ENCODE measurements at regions not wholly inside any gene's neighbourhood (a gene's known extent, or its start where the extent isn't known, plus 50 kb on each side); places are given as distances from the start of the nearest gene placed in this dataset.

DNA sequence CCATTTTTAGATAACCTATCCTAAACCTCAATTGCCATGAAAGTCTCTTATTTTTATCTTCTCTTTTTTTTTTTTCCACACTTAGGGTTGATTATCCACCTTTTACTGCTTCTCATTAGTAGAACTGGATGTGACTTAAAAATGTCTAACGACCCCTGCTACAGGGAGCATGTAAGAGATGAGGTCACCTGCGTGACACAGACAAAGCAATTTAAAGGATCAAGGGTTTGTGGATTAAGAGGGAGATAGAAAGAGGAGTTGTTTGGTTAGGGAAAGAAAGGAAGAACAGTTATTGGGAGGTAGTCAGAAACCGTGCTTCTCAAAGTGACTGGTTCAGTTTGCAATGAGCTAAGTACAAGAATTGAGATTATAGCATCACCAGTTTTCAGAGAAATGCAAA is 239.1 kb downstream of the ALX1 start:
- DNase-seq (ENCODE audit: extremely low spot score, unreplicated experiment) = no peak
- Mint-ChIP-seq H3K27me3 (ENCODE audit: unreplicated experiment) (peaks cover 23% of the 10 kb centered on the region), H3K4me3 (ENCODE audit: unreplicated experiment) (no peak overlapping the region), H3K9me3 (ENCODE audit: unreplicated experiment) (no peaks in the 10 kb centered on the region), H3K4me1 (ENCODE audit: unreplicated experiment) (no peaks in the 10 kb centered on the region), H3K36me3 (ENCODE audit: unreplicated experiment) (no peaks in the 10 kb centered on the region), H3K27ac (ENCODE audit: unreplicated experiment) (no peak overlapping the region)
- TF ChIP-seq, protein P1, sequence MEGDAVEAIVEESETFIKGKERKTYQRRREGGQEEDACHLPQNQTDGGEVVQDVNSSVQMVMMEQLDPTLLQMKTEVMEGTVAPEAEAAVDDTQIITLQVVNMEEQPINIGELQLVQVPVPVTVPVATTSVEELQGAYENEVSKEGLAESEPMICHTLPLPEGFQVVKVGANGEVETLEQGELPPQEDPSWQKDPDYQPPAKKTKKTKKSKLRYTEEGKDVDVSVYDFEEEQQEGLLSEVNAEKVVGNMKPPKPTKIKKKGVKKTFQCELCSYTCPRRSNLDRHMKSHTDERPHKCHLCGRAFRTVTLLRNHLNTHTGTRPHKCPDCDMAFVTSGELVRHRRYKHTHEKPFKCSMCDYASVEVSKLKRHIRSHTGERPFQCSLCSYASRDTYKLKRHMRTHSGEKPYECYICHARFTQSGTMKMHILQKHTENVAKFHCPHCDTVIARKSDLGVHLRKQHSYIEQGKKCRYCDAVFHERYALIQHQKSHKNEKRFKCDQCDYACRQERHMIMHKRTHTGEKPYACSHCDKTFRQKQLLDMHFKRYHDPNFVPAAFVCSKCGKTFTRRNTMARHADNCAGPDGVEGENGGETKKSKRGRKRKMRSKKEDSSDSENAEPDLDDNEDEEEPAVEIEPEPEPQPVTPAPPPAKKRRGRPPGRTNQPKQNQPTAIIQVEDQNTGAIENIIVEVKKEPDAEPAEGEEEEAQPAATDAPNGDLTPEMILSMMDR (IDR thresholded peaks at IDR 0.05) = no peak

DNA sequence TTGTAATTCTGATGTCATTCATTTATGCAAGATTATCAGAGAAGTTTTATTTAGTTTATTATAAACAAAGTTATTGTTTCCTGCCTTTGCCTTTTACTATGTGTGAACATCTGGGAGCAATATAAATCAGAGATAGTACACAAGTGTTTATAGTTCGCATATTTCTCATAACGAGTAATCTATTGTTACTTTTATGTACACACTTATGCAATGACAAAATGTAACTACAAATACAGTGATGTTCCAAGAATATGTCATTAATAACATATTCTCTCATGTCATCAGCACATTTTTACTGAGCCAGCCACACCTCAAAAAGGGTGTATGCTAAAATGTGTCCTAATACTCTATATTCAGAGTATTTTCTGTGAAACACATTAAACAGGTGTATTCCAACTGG is 243.2 kb downstream of the ALX1 start:
- H3K27ac Mint-ChIP-seq (ENCODE audit: unreplicated experiment) = no peak overlapping the region
- DNase-seq (ENCODE audit: extremely low spot score, unreplicated experiment) = no peak
- peaks cover 7% of the 10 kb centered on the region for H3K27me3 Mint-ChIP-seq (ENCODE audit: unreplicated experiment)
- no peaks in the 10 kb centered on the region for H3K9me3 Mint-ChIP-seq (ENCODE audit: unreplicated experiment)
- H3K4me1 Mint-ChIP-seq (ENCODE audit: unreplicated experiment) = no peaks in the 10 kb centered on the region
- H3K4me3 Mint-ChIP-seq (ENCODE audit: unreplicated experiment) = no peak overlapping the region
- H3K36me3 Mint-ChIP-seq (ENCODE audit: unreplicated experiment) = no peaks in the 10 kb centered on the region
- TF ChIP-seq, protein P1 (IDR thresholded peaks at IDR 0.05) = no peak

DNA sequence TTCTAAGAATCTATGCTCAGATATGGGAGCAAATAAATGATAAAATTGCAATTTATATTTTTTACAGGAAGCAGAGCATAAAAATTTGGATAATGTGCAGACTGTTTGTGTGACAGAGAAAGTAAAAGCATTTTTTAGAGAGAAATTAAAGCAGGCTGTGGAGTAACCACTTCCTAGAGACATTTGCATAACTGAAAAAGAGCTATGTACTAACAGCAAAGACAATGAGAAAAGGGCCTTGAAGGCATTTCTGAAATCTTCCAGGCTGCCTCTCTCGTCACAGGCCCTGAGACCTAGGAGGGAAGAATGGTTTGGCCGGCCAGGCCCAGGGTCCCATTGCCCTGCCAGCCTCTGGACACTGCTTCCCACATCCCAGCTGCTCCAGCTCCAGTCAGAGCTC is 247.2 kb downstream of the ALX1 start:
- H3K9me3 Mint-ChIP-seq (ENCODE audit: unreplicated experiment) = no peaks in the 10 kb centered on the region

DNA sequence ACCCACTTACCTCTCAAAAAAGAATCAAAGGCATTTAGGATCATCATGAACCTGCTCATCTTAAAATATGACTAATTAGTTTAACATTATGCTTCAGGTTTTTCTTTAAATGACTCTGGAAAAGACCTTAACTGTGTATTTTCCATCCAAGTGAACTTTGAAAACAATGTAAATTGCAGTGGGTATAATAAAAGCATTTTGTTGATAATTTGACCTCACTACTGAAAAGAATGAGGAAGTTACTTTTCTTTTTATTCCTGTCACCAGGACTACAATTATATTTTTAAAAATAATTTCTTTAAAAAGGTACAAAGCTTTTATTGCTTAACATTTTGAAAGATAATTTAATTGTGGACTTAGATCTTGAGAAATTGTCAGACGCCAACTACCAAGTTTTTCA is 249.9 kb downstream of the ALX1 start:
- DNase-seq (ENCODE audit: extremely low spot score, unreplicated experiment) = no peak
- Mint-ChIP-seq H3K9me3 (ENCODE audit: unreplicated experiment) (no peaks in the 10 kb centered on the region), H3K4me1 (ENCODE audit: unreplicated experiment) (no peaks in the 10 kb centered on the region), H3K4me3 (ENCODE audit: unreplicated experiment) (no peak overlapping the region), H3K36me3 (ENCODE audit: unreplicated experiment) (no peaks in the 10 kb centered on the region), H3K27ac (ENCODE audit: unreplicated experiment) (no peak overlapping the region), H3K27me3 (ENCODE audit: unreplicated experiment) (peaks cover 2% of the 10 kb centered on the region)
- TF ChIP-seq, protein P1 (IDR thresholded peaks at IDR 0.05) = no peak

More for the DNA sequence above, 247.2 kb downstream of the ALX1 start:
- TF ChIP-seq, protein P1 (IDR thresholded peaks at IDR 0.05) = no peak
- no peak for DNase-seq (ENCODE audit: extremely low spot score, unreplicated experiment)
- Mint-ChIP-seq H3K27me3 (ENCODE audit: unreplicated experiment) (peaks cover 2% of the 10 kb centered on the region), H3K36me3 (ENCODE audit: unreplicated experiment) (no peaks in the 10 kb centered on the region), H3K4me1 (ENCODE audit: unreplicated experiment) (no peaks in the 10 kb centered on the region), H3K4me3 (ENCODE audit: unreplicated experiment) (no peak overlapping the region), H3K27ac (ENCODE audit: unreplicated experiment) (no peak overlapping the region)

DNA sequence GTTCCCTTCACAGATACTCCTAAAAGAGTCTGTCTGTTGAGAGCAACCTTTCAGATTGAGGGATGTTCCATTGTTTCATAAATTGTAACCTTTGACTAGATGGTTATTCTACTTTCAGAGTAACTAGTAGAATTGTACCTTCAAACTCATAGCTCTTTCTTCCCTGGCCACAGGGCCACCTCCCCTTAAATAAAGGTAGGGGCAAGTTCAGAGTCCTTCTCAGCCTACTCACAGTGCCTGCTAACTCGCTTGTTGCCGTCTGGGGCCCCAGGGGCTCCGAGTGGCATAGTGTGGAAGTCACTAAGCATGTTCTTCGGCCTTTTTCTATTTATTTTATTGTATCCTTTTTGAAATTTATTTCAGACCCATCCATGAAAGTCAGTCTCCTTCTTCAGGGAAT is 250.4 kb downstream of the ALX1 start:
- TF ChIP-seq, protein P1 (IDR thresholded peaks at IDR 0.05) = no peak
- no peak overlapping the region for H3K27ac Mint-ChIP-seq (ENCODE audit: unreplicated experiment)
- DNase-seq (ENCODE audit: extremely low spot score, unreplicated experiment) = no peak
- H3K27me3 Mint-ChIP-seq (ENCODE audit: unreplicated experiment) = peaks cover 2% of the 10 kb centered on the region
- H3K4me3 Mint-ChIP-seq (ENCODE audit: unreplicated experiment) = no peak overlapping the region
- no peaks in the 10 kb centered on the region for H3K9me3 Mint-ChIP-seq (ENCODE audit: unreplicated experiment)
- H3K4me1 Mint-ChIP-seq (ENCODE audit: unreplicated experiment) = no peaks in the 10 kb centered on the region
- H3K36me3 Mint-ChIP-seq (ENCODE audit: unreplicated experiment) = no peaks in the 10 kb centered on the region
